IMR-90 (cell line): ENCODE measurements at regions not wholly inside any gene's neighbourhood (a gene's known extent, or its start where the extent isn't known, plus 50 kb on each side); places are given as distances from the start of the nearest gene placed in this dataset.

Experiments used
- ATAC-seq: fragments of 200-7000 bp; cut with Tn5 transposase; 2 replicates; pipeline ENCODE4 v1.9.1; 2020; ENCODE audit warnings: low read depth, mild to moderate bottlenecking, moderate library complexity
- BruUV-seq: library from RNA; stranded (reverse); fragments of 400-500 nt; replicated peaks from 2 replicates; lab custom pipeline; 2021; lab: Mats Ljungman, UMichigan
- CTCF ChIA-PET: fragments of 300-600 bp; formaldehyde crosslinking; extraction: SDS; loops from one replicate; lab custom pipeline; 2021; ENCODE audit warnings: antibody characterized with exemption; lab: Yijun Ruan, JAX
- POLR2A ChIA-PET: fragments of 300-600 bp; sonication (Branson Sonifier 250); formaldehyde crosslinking; loops from one replicate; lab custom pipeline; 2022; ENCODE audit warnings: antibody characterized with exemption; ENCODE audit not compliant: unreplicated experiment; lab: Charles Lee
- DNase-seq: peaks from one replicate; pipeline ENCODE4 v3.0.0; 2013
- H2AFZ ChIP-seq: replicated peaks from 2 replicates; pipeline ENCODE3; 2013; ENCODE audit warnings: low read length, mild to moderate bottlenecking; ENCODE audit not compliant: poor library complexity
- H2AK5ac ChIP-seq: 2 replicates; pipeline ENCODE4 v1.6.1; 2013; ENCODE audit warnings: low read depth, low read length, inconsistent platforms
- H2AK9ac ChIP-seq: replicated peaks from 2 replicates; pipeline ENCODE3; 2013; ENCODE audit warnings: mild to moderate bottlenecking, low read depth, low read length, moderate library complexity; ENCODE audit not compliant: poor library complexity
- H2BK120ac ChIP-seq: 2 replicates; pipeline ENCODE4 v1.6.1; 2013; ENCODE audit warnings: low read depth, low read length, inconsistent platforms
- H2BK15ac ChIP-seq: 3 replicates; pipeline ENCODE4 v1.6.1; 2013; ENCODE audit warnings: low read depth, low read length, inconsistent platforms
- H2BK20ac ChIP-seq: 2 replicates; pipeline ENCODE4 v1.6.1; 2013; ENCODE audit warnings: low read depth, mild to moderate bottlenecking, inconsistent platforms, low read length, moderate library complexity
- H2BK5ac ChIP-seq: 2 replicates; pipeline ENCODE4 v1.6.1; 2013; ENCODE audit warnings: mild to moderate bottlenecking, low read depth, low read length, inconsistent platforms; ENCODE audit not compliant: poor library complexity, severe bottlenecking
- H3K14ac ChIP-seq: replicated peaks from 2 replicates; pipeline ENCODE4 v1.6.1; 2013; ENCODE audit warnings: low read depth, low read length, inconsistent platforms
- H3K18ac ChIP-seq: 2 replicates; pipeline ENCODE4 v1.6.1; 2013; ENCODE audit warnings: low read depth, low read length, control low read depth
- H3K23ac ChIP-seq: 2 replicates; pipeline ENCODE4 v1.6.1; 2013; ENCODE audit warnings: low read depth, low read length, inconsistent platforms
- H3K27ac ChIP-seq: 2 replicates; pipeline ENCODE4 v1.5.1; 2013; ENCODE audit warnings: mild to moderate bottlenecking, control low read depth, low read length; ENCODE audit not compliant: insufficient read depth
- H3K27me3 ChIP-seq: 2 replicates; pipeline ENCODE4 v1.6.1; 2013; ENCODE audit warnings: low read length; ENCODE audit not compliant: control insufficient read depth, insufficient read depth
- H3K36me3 ChIP-seq: 2 replicates; pipeline ENCODE4 v1.6.1; 2013; ENCODE audit warnings: low read length, mixed read lengths; ENCODE audit not compliant: control insufficient read depth, insufficient read depth
- H3K4ac ChIP-seq: 2 replicates; pipeline ENCODE4 v1.6.1; 2013; ENCODE audit warnings: low read depth, low read length, inconsistent platforms
- H3K4me1 ChIP-seq: 2 replicates; pipeline ENCODE4 v1.6.1; 2013; ENCODE audit warnings: low read length, mixed read lengths; ENCODE audit not compliant: control insufficient read depth, insufficient read depth
- H3K4me2 ChIP-seq: 2 replicates; pipeline ENCODE4 v1.6.1; 2013; ENCODE audit warnings: low read depth, mild to moderate bottlenecking, control low read depth, low read length, moderate library complexity
- H3K4me3 ChIP-seq: 2 replicates; pipeline ENCODE4 v1.5.1; 2013; ENCODE audit warnings: low read depth, mild to moderate bottlenecking, control low read depth, low read length, moderate library complexity; ENCODE audit not compliant: insufficient read depth
- H3K56ac ChIP-seq: 2 replicates; pipeline ENCODE4 v1.6.1; 2013; ENCODE audit warnings: low read length, inconsistent platforms; ENCODE audit not compliant: insufficient read depth; ENCODE audit errors: extremely low read depth
- H3K79me1 ChIP-seq, 2 experiments: 2 replicates each; pipeline ENCODE4 v1.6.1; 2013; ENCODE audit warnings: low read length in 2 of 2, inconsistent platforms in 1 of 2, low read depth in 1 of 2
- H3K9ac ChIP-seq: 2 replicates; pipeline ENCODE4 v1.6.1; 2013; ENCODE audit warnings: low read depth, low read length, control low read depth
- H3K9me1 ChIP-seq: 2 replicates; pipeline ENCODE4 v1.6.1; 2013; ENCODE audit warnings: low read length, inconsistent platforms; ENCODE audit not compliant: insufficient read depth
- H3K9me3 ChIP-seq: 2 replicates; pipeline ENCODE4 v1.6.1; 2013; ENCODE audit warnings: low read length; ENCODE audit not compliant: control insufficient read depth, insufficient read depth
- H4K20me1 ChIP-seq: 2 replicates; pipeline ENCODE4 v1.6.1; 2013; ENCODE audit warnings: low read length, inconsistent platforms; ENCODE audit not compliant: insufficient read depth
- H4K5ac ChIP-seq: 2 replicates; pipeline ENCODE4 v1.6.1; 2013; ENCODE audit warnings: mild to moderate bottlenecking, low read depth, low read length, control low read depth
- H4K8ac ChIP-seq, 2 experiments: 2 replicates each; pipeline ENCODE4 v1.6.1; 2013; ENCODE audit warnings: low read depth in 2 of 2, low read length in 2 of 2, control low read depth in 1 of 2, inconsistent platforms in 1 of 2
- H4K91ac ChIP-seq: 2 replicates; pipeline ENCODE4 v1.6.1; 2013; ENCODE audit warnings: low read depth, low read length, inconsistent platforms; ENCODE audit not compliant: insufficient read depth
- BHLHE40 ChIP-seq: fragments of 150-350 bp; IDR thresholded peaks from 2 replicates; pipeline ENCODE4 v1.6.1; 2016; ENCODE audit warnings: mild to moderate bottlenecking, low read depth, low read length
- CEBPB ChIP-seq: IDR thresholded peaks from 2 replicates; pipeline ENCODE4 v1.6.1; 2012; ENCODE audit warnings: low read depth, low read length, improper control_type of control experiment
- CHD1 ChIP-seq: IDR thresholded peaks from 2 replicates; pipeline ENCODE4 v1.6.1; 2012; ENCODE audit warnings: low read depth, low read length, improper control_type of control experiment
- CTCF ChIP-seq: conservative IDR thresholded peaks from 2 replicates; pipeline ENCODE4 v1.5.1; 2012; ENCODE audit warnings: mild to moderate bottlenecking, low read depth, low read length, improper control_type of control experiment
- ELK1 ChIP-seq: fragments of 150-350 bp; IDR thresholded peaks from 2 replicates; pipeline ENCODE4 v1.6.1; 2016; ENCODE audit warnings: low read depth, mild to moderate bottlenecking, low read length, moderate library complexity, borderline replicate concordance
- FOS ChIP-seq: fragments of 150-350 bp; IDR thresholded peaks from 2 replicates; pipeline ENCODE4 v1.6.1; 2016; ENCODE audit warnings: low read depth, low read length
- MAFK ChIP-seq: IDR thresholded peaks from 2 replicates; pipeline ENCODE4 v1.6.1; 2012; ENCODE audit warnings: low read depth, low read length, improper control_type of control experiment
- MAZ ChIP-seq: IDR thresholded peaks from 2 replicates; pipeline ENCODE4 v1.6.1; 2012; ENCODE audit warnings: low read depth, mild to moderate bottlenecking, low read length, improper control_type of control experiment, moderate library complexity, borderline replicate concordance
- MXI1 ChIP-seq: IDR thresholded peaks from 2 replicates; pipeline ENCODE4 v1.6.1; 2012; ENCODE audit warnings: low read depth, mild to moderate bottlenecking, low read length, moderate library complexity, borderline replicate concordance
- NFE2L2 ChIP-seq: fragments of 150-350 bp; IDR thresholded peaks from 2 replicates; pipeline ENCODE4 v1.6.1; 2016; ENCODE audit warnings: low read depth, mild to moderate bottlenecking, low read length
- POLR2A ChIP-seq: IDR thresholded peaks from 2 replicates; pipeline ENCODE4 v1.6.1; 2012; ENCODE audit warnings: mild to moderate bottlenecking, low read depth, low read length
- RAD21 ChIP-seq: IDR thresholded peaks from 2 replicates; pipeline ENCODE4 v1.6.1; 2012; ENCODE audit warnings: low read length, improper control_type of control experiment
- RCOR1 ChIP-seq: IDR thresholded peaks from 2 replicates; pipeline ENCODE4 v1.6.1; 2012; ENCODE audit warnings: mild to moderate bottlenecking, low read length, improper control_type of control experiment; ENCODE audit not compliant: insufficient replicate concordance
- RFX5 ChIP-seq: IDR thresholded peaks from 2 replicates; pipeline ENCODE4 v1.8.0; 2012; ENCODE audit warnings: low read depth, mild to moderate bottlenecking, low read length, moderate library complexity
- SMC3 ChIP-seq: fragments of 150-350 bp; IDR thresholded peaks from 2 replicates; pipeline ENCODE4 v1.6.1; 2016; ENCODE audit warnings: low read depth, mild to moderate bottlenecking, antibody characterized with exemption, low read length, moderate library complexity
- USF2 ChIP-seq: fragments of 150-350 bp; IDR thresholded peaks from 2 replicates; pipeline ENCODE4 v1.6.1; 2017; ENCODE audit warnings: mild to moderate bottlenecking, antibody characterized with exemption, low read length, low read depth
- WGBS, 2 experiments: methylation state at CpG; one replicate each; pipeline versions ENCODE4 v1.1.5 to v1.1.7; 2013; ENCODE audit warnings: missing lambda C conversion rate in 2 of 2; ENCODE audit not compliant: insufficient read length in 1 of 2; ENCODE audit errors: extremely low coverage in 2 of 2; 5-methylcytosine and 5-hydroxymethylcytosine counted together
- dilution Hi-C: fragments of 300-500 bp; cut with HindIII; formaldehyde crosslinking; loops from one replicate; pipeline ENCODE4 v1.14.3; 2018; ENCODE audit warnings: low sequenced_read_pairs; ENCODE audit not compliant: unreplicated experiment
- in situ Hi-C: fragments of 300-500 bp; cut with MboI; formaldehyde crosslinking; loops from 3 replicates; pipeline ENCODE4 v1.14.3; 2019; ENCODE audit warnings: low sequenced_read_pairs, inconsistent platforms, mixed read lengths
- intact Hi-C: fragments of 100-400 bp; cut with micrococcal nuclease; formaldehyde crosslinking; loops from 2 replicates; pipeline ENCODE4 v1.10.0; 2022

- DNase-seq (no peak), ATAC-seq (no peak)
- no peak overlapping the region for H2BK15ac ChIP-seq
- no peak overlapping the region for H2BK20ac ChIP-seq
- dilution Hi-C loops (no loop called here), in situ Hi-C loops (no loop called here), intact Hi-C loops (no loop called here)
- H3K23ac ChIP-seq = no peak overlapping the region
- H3K36me3 ChIP-seq = no peaks in the 10 kb centered on the region
- H2AK5ac ChIP-seq = no peak overlapping the region
- no peaks in the 10 kb centered on the region for H3K79me1 ChIP-seq
- no peak overlapping the region for H2BK5ac ChIP-seq
- H3K18ac ChIP-seq = no peak overlapping the region
- no peak overlapping the region for H3K56ac ChIP-seq
- BruUV-seq = no TSS peak
- ChIA-PET POLR2A (no interaction called here), CTCF (no interaction called here)
- H3K4me2 ChIP-seq = no peak overlapping the region
- no peak overlapping the region for H3K9ac ChIP-seq
- no peaks in the 10 kb centered on the region for H3K9me1 ChIP-seq
- no peak overlapping the region for H3K4ac ChIP-seq
- H4K5ac ChIP-seq = no peak overlapping the region
- WGBS, 2 experiments = 100% methylated on average over 1 of the region's 2 CpGs; no CpG with 5 or more reads in 1 of the 2 experiments
- no peak overlapping the region for H3K4me3 ChIP-seq
- no peak overlapping the region for H2BK120ac ChIP-seq
- no peaks in the 10 kb centered on the region for H4K20me1 ChIP-seq
- H2AFZ ChIP-seq = no peak overlapping the region
- H3K4me1 ChIP-seq = no peaks in the 10 kb centered on the region
- H3K27me3 ChIP-seq = no peaks in the 10 kb centered on the region
- TF ChIP-seq POLR2A (no peak), NFE2L2 (no peak), MAZ (no peak), CEBPB (no peak), CTCF (no peak), RFX5 (no peak), SMC3 (no peak), BHLHE40 (no peak), RAD21 (no peak), RCOR1 (no peak), MAFK (no peak), USF2 (no peak), ELK1 (no peak), CHD1 (no peak), MXI1 (no peak), FOS (no peak)
- H3K9me3 ChIP-seq = no peaks in the 10 kb centered on the region
- H4K8ac ChIP-seq = no peak overlapping the region
- H3K27ac ChIP-seq = no peak overlapping the region
- no peak overlapping the region for H3K14ac ChIP-seq
- H2AK9ac ChIP-seq = no peak overlapping the region
- no peak overlapping the region for H4K91ac ChIP-seq
These were observed 137.9 kb upstream of the SEMA3E start for GRCh38 chr7:83786858-83787257.
